Ishikawa (cell line): ENCODE measurements at regions not wholly inside any gene's neighbourhood (a gene's known extent, or its start where the extent isn't known, plus 50 kb on each side); places are given as distances from the start of the nearest gene placed in this dataset.

Experiments used
- EP300 ChIP-seq: IDR thresholded peaks from 2 replicates; pipeline ENCODE4 v1.6.1; 2012; ENCODE audit warnings: borderline replicate concordance
- MAX ChIP-seq: IDR thresholded peaks from 2 replicates; pipeline ENCODE4 v1.6.1; 2012
- RAD21 ChIP-seq: IDR thresholded peaks from 2 replicates; pipeline ENCODE4 v1.6.1; 2012; ENCODE audit warnings: low read depth
- REST ChIP-seq: IDR thresholded peaks from 2 replicates; pipeline ENCODE4 v1.6.1; 2012; ENCODE audit warnings: low read depth, mild to moderate bottlenecking
- TAF1 ChIP-seq: IDR thresholded peaks from 2 replicates; pipeline ENCODE4 v1.6.1; 2012; ENCODE audit warnings: low read depth, mild to moderate bottlenecking
- ZBTB7A ChIP-seq: IDR thresholded peaks from 2 replicates; pipeline ENCODE4 v1.6.1; 2012; ENCODE audit warnings: low read depth

- no peak for TF ChIP-seq ZBTB7A
- TF ChIP-seq MAX = no peak
- no peak for TF ChIP-seq EP300
- no peak for TF ChIP-seq TAF1
- TF ChIP-seq REST = no peak
- no peak for TF ChIP-seq RAD21
Observed at GRCh38 chr7:84250452-84250851, 55.9 kb upstream of the SEMA3A start.
